GM21447 (cell line): ENCODE measurements at regions not wholly inside any gene's neighbourhood (a gene's known extent, or its start where the extent isn't known, plus 50 kb on each side); places are given as distances from the start of the nearest gene placed in this dataset.

ENCODE experiments used
- ATAC-seq: cut with Tn5 transposase; IDR thresholded peaks from one replicate; pipeline ENCODE4 v1.9.1; 2021; ENCODE audit not compliant: unreplicated experiment

DNA sequence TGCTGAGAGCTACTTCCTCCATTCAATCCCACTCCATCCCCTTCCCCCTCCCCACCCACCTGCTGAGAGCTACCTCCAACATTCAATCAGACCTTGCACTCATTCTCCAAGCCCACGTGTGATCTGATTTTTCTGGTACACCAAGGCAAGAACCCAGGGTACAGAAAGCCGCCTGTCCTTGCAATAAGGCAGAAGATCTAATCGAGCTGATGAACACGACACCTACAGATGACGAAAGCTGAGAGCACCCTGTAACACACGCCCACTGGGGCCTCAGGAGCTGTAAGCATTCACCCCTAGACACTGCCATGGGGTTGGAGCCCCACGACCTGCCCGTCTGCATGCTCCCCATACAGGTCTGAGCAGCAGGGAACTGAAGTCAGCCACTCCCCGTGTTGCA, 58.3 kb downstream of the TRIML1 start:
- no peak for ATAC-seq

DNA sequence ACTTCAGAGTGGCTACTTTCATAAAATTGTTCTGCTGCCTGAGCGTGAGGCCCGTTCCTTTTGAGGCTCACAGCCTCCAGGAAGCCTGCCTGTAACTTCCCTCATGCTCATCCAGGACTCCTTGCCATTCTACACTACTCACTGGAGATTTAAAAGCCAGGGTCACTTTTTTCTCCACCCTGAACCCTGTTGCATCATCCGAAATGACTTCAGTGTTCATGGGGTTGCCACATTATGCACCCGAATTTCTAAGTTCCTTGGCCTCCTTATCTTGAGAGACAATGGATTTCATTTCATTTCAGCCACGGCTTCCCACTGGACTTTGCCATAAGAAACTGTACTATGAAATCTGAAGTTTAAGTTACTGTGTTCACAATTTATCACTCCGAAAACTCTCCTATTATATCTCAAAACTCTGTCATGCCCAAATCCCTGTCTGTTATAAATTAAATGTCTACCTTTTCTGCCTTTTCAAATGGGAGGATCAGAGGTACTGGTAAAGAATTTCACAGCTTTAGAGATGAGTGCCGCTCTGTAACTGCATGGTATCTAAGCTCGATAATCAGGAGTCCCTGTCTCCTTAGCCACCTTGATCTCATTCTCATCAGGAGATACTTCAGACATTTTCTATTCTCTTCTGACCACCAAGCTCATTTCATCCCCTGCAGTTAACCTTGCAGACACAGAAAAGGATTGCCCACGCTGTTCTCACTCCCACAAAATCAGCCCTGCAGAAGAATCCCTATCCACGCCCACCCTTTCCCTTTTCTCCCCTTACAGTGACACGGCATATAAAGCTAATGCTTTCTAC, 59.9 kb downstream of the TRIML1 start:
- no peak for ATAC-seq

DNA sequence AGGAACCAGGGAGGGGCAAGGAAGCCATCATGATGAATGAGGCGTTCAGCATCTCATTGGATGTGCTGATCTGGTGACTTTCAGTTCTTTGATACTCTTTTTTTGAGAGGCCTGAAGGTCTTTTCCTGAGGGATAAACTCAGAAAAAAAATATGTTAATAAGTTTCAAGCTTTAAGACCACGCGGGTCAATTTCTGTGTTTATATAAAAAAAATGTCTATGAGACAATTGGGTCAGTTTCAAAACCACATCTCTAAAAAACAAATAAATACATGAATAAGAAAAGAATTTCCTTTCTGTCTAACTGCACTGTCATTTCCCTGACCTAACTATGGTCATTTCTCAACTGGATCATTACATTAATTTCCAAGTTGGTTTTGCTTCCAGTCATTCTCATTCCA, 62.6 kb downstream of the TRIML1 start:
- ATAC-seq = no peak

DNA sequence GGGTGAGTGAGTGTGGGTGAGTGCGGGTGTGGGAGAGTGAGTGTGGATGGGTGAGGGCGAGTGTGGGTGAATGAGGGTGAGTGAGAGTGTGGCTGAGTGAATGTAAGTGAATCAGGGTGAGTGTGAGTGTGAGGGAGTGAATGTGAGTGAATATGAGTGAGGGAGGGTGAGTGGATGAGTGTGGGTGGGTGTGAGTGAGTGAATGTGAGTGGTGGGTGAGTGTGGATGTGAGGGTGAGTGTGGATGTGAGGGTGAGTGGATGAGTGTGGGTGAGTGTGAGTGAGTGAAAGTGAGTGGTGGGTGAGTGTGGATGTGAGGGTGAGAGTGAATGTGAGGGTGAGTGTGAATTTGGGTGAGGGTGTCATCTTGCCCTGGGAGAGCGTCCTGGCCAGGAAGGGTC, 67.5 kb downstream of the TRIML1 start:
- no peak for ATAC-seq

DNA sequence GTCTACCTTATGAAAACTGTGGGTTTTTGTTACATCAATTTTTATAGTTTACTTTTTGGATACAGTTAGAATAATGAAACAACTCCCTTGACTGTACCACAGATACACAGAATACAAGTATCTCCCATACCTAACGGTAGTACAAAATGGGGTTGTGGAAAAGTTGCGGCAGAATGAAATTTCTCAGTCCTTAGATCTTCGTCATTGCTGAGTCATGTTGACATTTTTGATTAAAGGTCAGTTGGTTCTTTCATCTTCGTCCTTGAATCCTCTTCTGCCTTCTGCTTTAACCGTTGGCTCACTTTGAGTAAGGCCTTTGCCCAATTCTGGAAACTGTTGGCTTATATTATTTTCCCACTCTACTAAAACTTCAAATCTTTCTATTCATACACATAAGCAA, 75.6 kb downstream of the TRIML1 start:
- no peak for ATAC-seq

DNA sequence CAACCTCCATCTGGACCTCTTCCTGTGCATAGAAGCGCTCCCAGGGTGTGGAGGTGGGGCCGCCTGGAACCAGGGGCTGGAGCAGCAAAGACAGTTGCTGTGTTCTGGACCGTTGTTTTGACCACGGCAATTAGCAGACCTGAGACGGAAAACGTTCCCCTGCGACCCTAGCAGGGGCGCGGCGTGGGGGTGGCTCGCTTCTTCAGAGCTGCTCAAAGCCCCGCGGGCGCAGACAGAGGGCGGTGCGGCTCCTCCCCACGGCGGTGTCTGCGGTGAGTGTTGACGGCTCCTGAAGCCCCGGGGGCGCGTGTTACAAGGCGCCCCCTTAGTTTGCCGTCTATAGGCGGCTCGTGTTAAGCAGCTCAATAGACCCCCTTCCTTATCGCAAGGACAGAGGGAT, 79.2 kb downstream of the TRIML1 start:
- no peak for ATAC-seq

DNA sequence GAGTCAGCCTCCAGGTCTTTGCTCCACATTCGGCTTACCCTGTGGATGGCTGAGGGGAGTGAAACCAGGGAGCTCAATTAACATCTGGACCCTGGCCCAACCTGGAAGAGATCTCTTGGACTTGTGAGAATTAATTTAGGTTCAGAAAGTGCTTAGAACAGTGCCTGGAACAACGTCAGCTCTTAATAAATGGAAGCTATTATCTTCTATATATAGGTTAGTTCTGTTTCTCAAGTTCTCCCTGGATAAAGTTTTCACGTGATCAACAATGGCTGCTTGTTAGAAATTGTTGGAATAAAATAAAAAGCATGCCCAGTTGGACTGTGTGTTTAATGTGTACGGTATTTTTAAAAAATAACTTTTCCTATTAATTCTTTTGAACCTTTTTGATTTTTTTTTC, 80.8 kb downstream of the TRIML1 start:
- no peak for ATAC-seq

DNA sequence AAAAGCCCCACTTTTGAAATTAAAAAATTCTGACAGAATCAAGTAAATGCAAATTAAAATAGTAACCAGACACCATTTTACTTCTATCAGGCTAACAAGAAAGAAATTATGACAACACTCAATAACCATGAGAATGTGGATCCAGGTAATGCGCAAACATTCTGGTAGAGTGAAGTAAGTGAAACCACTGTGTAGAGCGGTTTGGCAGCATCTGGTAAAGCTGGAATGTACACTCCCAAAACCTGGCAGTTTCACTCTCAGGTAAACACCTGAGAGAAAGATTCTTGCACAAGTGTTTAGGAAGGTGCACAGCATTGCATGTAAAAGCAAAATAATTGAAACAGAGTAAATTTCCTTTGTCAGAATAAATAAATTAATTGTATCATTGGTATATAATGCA, 81.8 kb downstream of the TRIML1 start:
- ATAC-seq = no peak

DNA sequence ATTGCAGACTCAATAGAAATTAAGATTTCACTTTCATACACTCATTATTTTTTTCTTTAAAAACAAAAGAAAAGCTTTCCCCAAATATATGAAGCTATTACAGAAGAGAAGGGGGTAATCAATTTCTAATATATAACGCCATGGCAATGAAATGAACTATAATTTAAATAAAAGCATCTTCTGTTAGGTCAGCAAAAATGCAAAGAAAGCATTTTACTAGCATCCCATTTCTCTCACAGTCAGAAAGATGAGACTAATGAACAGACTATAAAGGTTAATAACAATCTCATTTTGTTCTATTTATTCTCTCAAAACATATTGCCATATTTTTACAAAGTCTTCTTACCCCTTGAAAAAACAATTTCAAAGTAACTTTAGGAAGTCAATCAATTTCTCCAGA, 89.0 kb downstream of the TRIML1 start:
- ATAC-seq = no peak

DNA sequence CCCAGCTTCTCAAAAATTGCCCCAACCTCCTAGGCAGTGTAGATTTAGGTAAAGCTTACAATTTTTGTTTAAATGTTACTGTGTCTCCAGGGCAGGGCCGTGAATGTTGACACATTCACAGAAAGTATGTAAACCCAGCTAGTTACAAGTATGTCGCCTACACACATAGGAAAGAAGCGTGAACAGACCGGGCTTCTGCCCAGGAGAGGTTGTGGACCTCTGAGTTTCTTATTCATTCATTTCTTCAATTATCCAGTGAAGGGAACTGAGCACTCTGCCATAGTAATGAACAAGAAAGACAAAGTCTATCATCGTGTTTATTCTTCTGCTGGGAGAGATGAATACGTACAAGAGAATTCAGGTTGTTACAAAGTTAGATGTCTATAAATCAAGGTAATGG, 93.2 kb downstream of the TRIML1 start:
- no peak for ATAC-seq

DNA sequence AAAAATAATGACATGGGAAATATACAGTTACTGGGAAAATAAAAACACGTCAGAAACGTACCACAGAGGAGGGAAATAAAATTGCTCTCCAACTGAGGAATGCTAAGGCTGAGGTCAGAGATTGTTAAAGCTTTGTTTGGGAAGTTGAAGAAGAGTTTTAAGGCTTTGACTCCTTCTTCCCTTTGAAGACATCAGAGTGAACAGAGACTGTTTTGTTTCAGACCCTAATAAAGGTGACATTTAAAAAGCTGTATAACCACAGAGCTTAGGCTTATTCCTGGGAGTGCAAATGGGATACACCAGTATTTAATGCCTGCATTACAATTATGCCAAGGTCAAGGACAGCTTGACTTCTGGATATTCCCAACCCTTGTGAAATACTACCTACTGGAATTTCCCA, 102.8 kb downstream of the TRIML1 start:
- no peak for ATAC-seq

DNA sequence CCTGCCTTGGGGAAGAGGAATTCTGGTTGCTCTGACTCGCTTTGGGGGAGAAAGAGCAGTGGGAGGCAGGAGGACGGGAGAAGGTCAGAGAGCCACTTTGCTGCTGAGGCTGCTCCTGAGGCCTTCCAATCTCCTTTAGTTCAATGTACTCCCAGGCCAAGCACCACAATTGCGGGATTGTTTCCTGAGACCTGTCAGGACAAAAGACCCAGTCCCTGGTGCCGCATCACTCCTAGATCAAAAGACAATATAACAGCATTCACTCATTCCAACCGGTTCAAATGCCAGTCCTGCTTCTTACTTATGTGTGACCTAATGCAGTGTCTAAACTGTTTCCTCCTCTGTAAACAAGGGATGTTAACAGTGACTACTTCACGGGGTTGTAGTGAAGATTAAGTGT, 106.4 kb downstream of the TRIML1 start:
- ATAC-seq = no peak

DNA sequence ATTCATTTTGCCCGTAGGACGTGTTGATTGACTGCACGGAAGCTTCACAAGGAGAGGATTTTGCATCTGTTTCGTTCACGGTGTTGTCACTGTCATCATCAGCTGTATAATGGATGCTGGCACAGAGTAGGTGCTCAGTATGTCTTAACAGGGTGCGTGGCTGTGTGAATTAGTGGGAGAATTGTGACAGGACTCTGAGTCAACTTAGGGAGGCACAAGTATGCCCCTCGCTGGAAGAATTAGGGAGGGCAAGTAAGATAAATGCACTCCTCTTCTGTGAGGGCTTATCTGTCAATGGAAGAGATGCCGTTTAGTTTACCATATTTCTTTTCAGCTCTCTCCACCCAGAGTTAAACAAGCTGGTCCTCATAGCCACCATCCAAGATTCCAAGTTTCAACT, 107.2 kb downstream of the TRIML1 start:
- no peak for ATAC-seq

DNA sequence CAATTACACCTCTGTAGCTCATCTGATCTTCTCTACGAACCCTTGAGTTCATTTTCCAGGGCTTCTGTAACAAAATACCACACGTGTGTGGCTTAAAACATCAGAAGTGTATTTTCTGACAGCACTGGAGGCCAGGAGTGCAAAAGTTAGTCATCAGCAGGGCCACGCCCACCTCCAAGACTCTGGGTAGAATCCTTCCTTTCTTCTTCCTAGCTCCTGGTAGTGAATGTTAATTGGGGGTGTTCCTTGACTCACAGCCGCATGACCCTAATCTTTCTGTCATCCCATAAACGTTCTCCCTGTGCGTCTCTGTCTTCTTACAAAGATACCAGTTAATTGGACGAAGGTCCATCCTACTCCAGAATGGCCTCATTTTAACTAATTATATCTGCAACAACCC, 115.0 kb downstream of the TRIML1 start:
- ATAC-seq = no peak

DNA sequence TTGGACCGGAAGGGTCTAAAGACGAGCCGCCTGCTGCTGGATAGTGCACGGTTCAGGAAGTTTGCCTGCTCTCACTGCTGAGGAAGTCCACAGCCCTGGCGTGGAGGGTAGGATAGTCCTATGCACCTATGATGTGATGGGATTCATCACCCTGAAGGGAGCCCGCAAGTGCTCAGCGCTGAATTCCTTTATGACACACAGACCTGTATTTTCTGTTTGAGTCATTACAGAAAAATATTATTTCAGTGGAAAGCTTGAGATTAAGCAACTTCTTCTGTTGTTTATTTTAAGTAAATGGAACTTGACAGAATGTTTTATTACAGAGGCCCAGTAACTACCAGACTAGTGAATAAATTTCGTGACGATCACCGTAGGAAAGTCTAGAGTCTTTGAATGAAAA, 123.2 kb downstream of the TRIML1 start:
- no peak for ATAC-seq

DNA sequence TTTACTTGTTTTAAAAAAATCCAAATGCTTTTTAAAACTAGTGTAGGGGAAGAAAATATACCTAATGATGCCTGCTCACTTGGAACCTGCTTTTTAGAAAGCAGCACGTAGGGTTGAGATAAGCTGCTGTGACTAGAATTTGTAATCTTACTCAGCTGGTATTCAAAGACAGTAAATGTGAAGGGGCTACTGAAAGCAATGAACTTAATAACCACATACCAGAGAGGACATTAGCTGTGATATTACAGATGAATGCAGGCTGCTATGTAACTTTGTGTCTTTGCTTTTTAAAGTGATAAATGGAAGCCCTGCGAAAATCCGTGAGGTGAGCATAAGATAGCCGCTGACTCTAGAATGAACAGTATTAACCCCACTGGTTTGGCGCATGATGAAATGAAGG, 124.1 kb downstream of the TRIML1 start:
- no peak for ATAC-seq

DNA sequence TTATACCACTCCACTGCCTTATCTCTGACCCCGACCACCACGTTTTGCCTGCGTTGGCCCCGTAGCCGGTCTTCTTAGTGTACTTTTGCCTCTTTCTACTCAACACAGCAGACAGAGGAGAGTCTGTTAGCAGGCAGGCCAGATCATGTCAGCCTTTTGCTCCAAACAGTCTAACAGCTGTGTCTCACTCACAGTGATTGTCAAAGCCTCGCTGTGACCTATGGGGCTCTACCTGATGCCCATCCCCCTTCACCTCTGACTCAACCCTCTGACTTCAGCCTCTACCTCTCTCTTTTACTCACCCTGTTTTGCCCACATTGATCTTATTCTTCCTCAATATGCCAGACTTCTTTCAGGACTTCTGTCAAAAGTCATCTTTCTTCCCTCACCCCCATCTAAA, 127.1 kb downstream of the TRIML1 start:
- ATAC-seq = no peak

DNA sequence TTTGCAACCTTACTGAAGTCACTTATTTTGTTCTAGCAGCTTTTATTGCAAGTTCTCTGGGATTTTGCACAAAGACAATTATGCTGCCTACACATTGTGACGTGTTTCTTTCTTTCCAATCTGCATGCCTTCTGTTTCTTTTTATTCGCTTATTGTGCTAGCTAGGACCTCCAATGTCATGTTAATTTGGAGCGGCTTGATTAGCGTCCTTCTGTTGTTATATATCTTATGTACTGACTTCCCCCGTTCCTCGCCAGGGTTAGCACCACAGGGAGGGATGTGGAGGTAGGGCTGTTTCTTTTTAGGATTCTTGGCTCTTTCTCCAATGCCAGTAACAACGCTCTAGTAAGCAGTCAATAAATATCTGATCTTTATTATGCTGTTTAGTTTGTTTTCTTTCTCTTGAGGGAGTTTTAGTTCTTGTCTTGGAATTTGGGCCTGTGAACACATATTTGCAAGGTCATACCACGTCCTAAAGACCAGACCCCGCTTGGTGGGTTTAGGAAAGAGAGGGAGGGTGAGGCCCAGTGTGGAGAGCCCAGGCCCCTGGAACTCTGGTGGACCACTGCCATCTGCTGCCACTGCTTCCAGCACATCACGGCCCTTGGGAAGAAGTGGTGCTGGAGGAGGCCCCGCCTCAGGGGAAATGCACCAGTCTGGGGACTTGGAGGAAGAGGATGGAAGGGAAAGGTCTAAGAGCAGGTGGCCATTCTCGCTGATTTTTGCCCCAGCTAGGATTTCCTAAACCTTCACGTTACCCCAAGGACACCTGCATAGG, 129.1 kb downstream of the TRIML1 start:
- ATAC-seq = no peak

DNA sequence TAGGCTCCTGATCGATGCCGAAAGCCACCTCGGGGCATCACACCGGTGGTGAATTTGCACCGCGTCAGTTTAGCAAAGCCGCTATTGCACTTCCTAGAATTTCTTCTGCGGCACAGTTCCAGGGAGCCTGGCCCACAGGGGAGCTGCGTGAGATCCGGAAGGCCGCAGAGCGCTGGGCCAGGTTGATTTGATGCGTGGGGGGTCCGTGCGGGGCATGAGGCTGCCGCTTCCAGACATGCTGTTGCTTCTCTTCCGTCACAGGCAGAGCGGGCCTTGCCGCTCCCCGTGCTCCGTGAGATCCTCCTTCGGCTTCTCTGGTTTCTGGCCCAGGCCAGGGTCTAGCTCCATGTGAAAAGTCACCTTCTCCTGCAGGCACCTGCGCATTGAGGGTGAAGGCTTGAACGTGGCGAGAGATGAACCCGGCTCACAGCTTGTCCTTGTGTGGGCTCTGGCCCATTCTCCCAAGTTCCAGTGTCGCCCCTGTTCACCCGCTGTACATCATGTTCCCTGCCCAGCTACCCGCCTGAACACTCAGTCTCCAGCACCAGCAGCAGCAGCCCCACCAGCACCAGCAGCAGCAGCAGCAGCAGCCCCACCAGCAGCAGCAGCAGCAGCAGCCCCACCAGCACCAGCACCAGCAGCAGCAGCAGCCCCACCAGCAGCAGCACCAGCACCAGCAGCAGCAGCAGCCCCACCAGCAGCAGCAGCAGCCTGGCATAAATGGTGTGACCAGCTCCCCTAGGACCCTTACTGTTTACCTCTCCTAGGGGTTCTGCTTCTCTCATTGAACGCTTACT, 131.2 kb downstream of the TRIML1 start:
- no peak for ATAC-seq

DNA sequence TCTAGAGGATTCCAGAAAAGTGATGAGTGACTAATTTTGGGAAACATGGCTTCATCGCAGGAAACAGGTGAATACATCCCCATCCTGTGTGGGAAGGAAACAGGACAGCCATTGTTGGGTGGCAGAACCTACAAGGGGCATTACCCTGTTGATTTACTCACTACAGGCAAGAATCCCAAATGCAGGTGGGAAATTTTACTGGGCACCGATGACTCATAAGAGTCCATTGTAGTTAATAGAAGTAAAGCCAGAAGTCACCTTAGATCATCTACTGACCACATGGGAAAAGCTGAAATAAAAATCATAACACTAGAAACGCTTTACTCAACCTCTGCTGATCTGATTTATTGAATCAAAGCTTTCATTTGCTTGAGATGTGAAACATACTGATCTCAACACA, 136.4 kb downstream of the TRIML1 start:
- ATAC-seq = no peak

DNA sequence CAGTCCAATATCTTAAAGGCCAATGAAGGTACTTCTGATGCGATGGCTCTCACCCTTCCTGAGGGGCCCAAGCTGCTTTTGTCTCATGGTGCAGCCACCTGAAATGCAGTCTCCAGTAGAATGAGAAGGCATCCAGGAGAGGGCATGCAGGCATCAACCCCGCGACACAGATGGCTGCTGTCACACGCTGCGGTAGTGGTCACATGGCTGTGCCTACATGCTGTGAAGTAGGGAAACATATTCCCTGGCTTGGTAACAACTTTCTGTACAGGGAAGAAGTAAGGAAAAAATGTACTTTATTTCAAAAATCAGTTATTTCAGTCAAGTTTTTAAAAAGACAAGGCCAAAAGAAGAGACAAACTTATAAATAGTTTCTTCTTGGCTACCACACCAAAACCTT, 139.9 kb downstream of the TRIML1 start:
- no peak for ATAC-seq
